Muscle of leg (tissue), 3 donors: ENCODE measurements at regions not wholly inside any gene's neighbourhood (a gene's known extent, or its start where the extent isn't known, plus 50 kb on each side); places are given as distances from the start of the nearest gene placed in this dataset.
A peak's percentile ranks its signal among the peaks of the same experiment; 100 is the strongest.

Experiments used
- DNase-seq: peaks from one replicate; pipeline ENCODE4 v3.0.0; 2013
- H3K27ac ChIP-seq: one replicate; pipeline ENCODE4 v1.5.1; 2013; ENCODE audit warnings: mild to moderate bottlenecking, low read length, control low read depth
- H3K27me3 ChIP-seq: one replicate; pipeline ENCODE4 v1.6.1; 2013; ENCODE audit warnings: low read length; ENCODE audit not compliant: control insufficient read depth, insufficient read depth
- H3K36me3 ChIP-seq: one replicate; pipeline ENCODE4 v1.6.1; 2013; ENCODE audit warnings: low read length; ENCODE audit not compliant: control insufficient read depth, insufficient read depth
- H3K4me1 ChIP-seq: one replicate; pipeline ENCODE4 v1.6.1; 2013; ENCODE audit warnings: low read length; ENCODE audit not compliant: control insufficient read depth, insufficient read depth
- H3K4me3 ChIP-seq: one replicate; pipeline ENCODE4 v1.5.1; 2013; ENCODE audit warnings: low read length, control low read depth
- H3K9me3 ChIP-seq: replicated peaks from 2 replicates; pipeline ENCODE4 v1.6.1; 2013; ENCODE audit warnings: low read depth, low read length; ENCODE audit not compliant: control insufficient read depth
- WGBS: methylation state at CpG from one replicate; pipeline ENCODE4 v1.1.5; 2013; ENCODE audit warnings: missing lambda C conversion rate; ENCODE audit not compliant: insufficient coverage; 5-methylcytosine and 5-hydroxymethylcytosine counted together

- no CpG with 5 or more reads among the region's 3 CpGs for WGBS
- H3K4me3 ChIP-seq: no peak overlapping the region
- H3K27me3 ChIP-seq: no peaks in the 10 kb centered on the region
- H3K36me3 ChIP-seq: no peaks in the 10 kb centered on the region
- H3K4me1 ChIP-seq: no peaks in the 10 kb centered on the region
- no peak overlapping the region for H3K27ac ChIP-seq
- DNase-seq: no peak
- no peaks in the 10 kb centered on the region for H3K9me3 ChIP-seq
Measured at GRCh38 chr14:25895740-25896139, 702.1 kb downstream of the NOVA1 start.

DNA sequence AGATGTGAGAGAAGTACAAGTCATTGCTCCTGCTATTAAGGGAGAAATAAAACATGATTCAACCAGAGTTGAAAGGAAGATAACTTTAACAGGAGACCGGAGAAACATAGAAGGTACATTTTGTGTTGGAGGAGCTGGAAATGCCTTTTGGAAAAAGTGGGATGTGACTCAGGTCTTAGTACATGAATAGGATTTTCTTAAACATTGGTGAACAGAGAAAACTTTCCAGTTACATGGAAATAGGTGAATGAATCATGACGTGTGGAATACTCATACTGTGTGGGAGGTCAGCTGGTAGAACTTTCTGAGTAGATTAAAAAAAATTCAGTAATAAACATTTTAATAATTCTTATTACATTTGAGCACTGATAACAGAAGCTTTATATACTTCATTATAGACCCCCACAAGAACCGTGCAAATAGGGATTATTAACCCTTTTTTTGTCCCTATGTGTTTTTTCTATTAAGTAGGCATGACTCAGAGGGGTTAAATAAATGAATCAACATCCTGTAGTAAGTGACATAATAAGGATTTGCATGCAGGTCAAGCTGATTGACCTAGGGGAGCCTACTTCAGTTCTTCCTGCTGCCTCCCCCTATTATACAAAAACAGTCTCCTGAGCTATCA is 710.5 kb downstream of the NOVA1 start:
- Histone ChIP-seq H3K9me3 (no peaks in the 10 kb centered on the region), H3K36me3 (no peaks in the 10 kb centered on the region), H3K27ac (no peak overlapping the region), H3K4me3 (no peak overlapping the region), H3K4me1 (no peaks in the 10 kb centered on the region), H3K27me3 (no peaks in the 10 kb centered on the region)
- no CpG with 5 or more reads among the region's 3 CpGs for WGBS
- DNase-seq: no peak

- Histone ChIP-seq H3K36me3 (no peaks in the 10 kb centered on the region), H3K27ac (no peak overlapping the region), H3K4me1 (no peaks in the 10 kb centered on the region), H3K27me3 (no peaks in the 10 kb centered on the region), H3K4me3 (no peak overlapping the region), H3K9me3 (no peaks in the 10 kb centered on the region)
- DNase-seq: no peak
- WGBS: no CpG with 5 or more reads among the region's 1 CpG
Measured at GRCh38 chr14:25884657-25885056, 713.2 kb downstream of the NOVA1 start.

- H3K27me3 ChIP-seq: no peaks in the 10 kb centered on the region
- WGBS: no CpG with 5 or more reads among the region's 2 CpGs
- no peak for DNase-seq
- no peak overlapping the region for H3K4me3 ChIP-seq
- H3K9me3 ChIP-seq: no peaks in the 10 kb centered on the region
- H3K27ac ChIP-seq: no peak overlapping the region
- no peaks in the 10 kb centered on the region for H3K36me3 ChIP-seq
- H3K4me1 ChIP-seq: no peaks in the 10 kb centered on the region
Measured at GRCh38 chr14:25882899-25883298, 714.9 kb downstream of the NOVA1 start.

- no peaks in the 10 kb centered on the region for H3K9me3 ChIP-seq
- H3K4me1 ChIP-seq: no peaks in the 10 kb centered on the region
- H3K4me3 ChIP-seq: no peak overlapping the region
- no CpG with 5 or more reads among the region's 2 CpGs for WGBS
- H3K27ac ChIP-seq: no peak overlapping the region
- H3K36me3 ChIP-seq: no peaks in the 10 kb centered on the region
- DNase-seq: no peak
- no peaks in the 10 kb centered on the region for H3K27me3 ChIP-seq
Measured at GRCh38 chr14:25875475-25875874, 722.4 kb downstream of the NOVA1 start.

DNA sequence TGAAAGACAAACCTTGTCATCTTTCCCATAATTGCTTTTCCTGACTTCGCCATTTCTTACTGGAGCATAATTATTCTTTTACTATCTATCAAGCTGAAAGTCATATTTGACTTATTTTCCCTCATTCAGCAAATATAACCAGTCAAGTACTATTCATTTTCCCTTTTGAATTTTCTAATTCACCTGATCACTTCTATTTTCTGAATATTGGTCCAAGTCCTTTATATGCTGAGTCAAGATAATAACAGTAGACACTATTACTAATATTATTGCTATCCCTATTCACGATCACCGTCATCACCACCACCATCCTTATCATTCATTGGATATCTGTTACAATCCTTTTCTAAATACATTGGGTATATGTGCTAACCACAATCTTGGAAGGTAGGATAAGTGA is 728.0 kb downstream of the NOVA1 start:
- H3K27me3 ChIP-seq: no peaks in the 10 kb centered on the region
- H3K4me3 ChIP-seq: no peak overlapping the region
- H3K9me3 ChIP-seq: no peaks in the 10 kb centered on the region
- no peak overlapping the region for H3K27ac ChIP-seq
- H3K36me3 ChIP-seq: no peaks in the 10 kb centered on the region
- WGBS: no CpG with 5 or more reads among the region's 3 CpGs
- no peak for DNase-seq
- H3K4me1 ChIP-seq: no peaks in the 10 kb centered on the region

- H3K27ac ChIP-seq: no peak overlapping the region
- H3K4me3 ChIP-seq: no peak overlapping the region
- H3K27me3 ChIP-seq: no peaks in the 10 kb centered on the region
- no peaks in the 10 kb centered on the region for H3K36me3 ChIP-seq
- H3K9me3 ChIP-seq: no peaks in the 10 kb centered on the region
- no peaks in the 10 kb centered on the region for H3K4me1 ChIP-seq
- DNase-seq: no peak
- no CpG with 5 or more reads among the region's 6 CpGs for WGBS
Measured at GRCh38 chr14:25868521-25869314, 729.1 kb downstream of the NOVA1 start.

GRCh38 chr14:25861406-25861805 is 736.4 kb downstream of the NOVA1 start:
- WGBS: no CpG with 5 or more reads among the region's 1 CpG
- no peak overlapping the region for H3K27ac ChIP-seq

GRCh38 chr14:25848601-25849000 is 749.2 kb downstream of the NOVA1 start:
- DNase-seq: no peak
- Histone ChIP-seq H3K27me3 (no peaks in the 10 kb centered on the region), H3K4me3 (no peak overlapping the region), H3K4me1 (no peaks in the 10 kb centered on the region), H3K9me3 (no peaks in the 10 kb centered on the region), H3K27ac (no peak overlapping the region), H3K36me3 (no peaks in the 10 kb centered on the region)
- WGBS: no CpG with 5 or more reads among the region's 2 CpGs

More at GRCh38 chr14:25861406-25861805, 736.4 kb downstream of the NOVA1 start:
- H3K9me3 ChIP-seq: no peaks in the 10 kb centered on the region
- H3K27me3 ChIP-seq: no peaks in the 10 kb centered on the region
- H3K4me3 ChIP-seq: no peak overlapping the region
- peak; percentile 17 for DNase-seq
- no peaks in the 10 kb centered on the region for H3K36me3 ChIP-seq
- no peaks in the 10 kb centered on the region for H3K4me1 ChIP-seq

- H3K4me3 ChIP-seq: no peak overlapping the region
- no peaks in the 10 kb centered on the region for H3K9me3 ChIP-seq
- no peaks in the 10 kb centered on the region for H3K4me1 ChIP-seq
- no peaks in the 10 kb centered on the region for H3K27me3 ChIP-seq
- no peaks in the 10 kb centered on the region for H3K36me3 ChIP-seq
- DNase-seq: peak; percentile 30
- no peak overlapping the region for H3K27ac ChIP-seq
- no CpG with 5 or more reads among the region's 5 CpGs for WGBS
Measured at GRCh38 chr14:25846246-25846645, 751.6 kb downstream of the NOVA1 start.
